ENCODE measurements at regions not wholly inside any gene's neighbourhood (a gene's known extent, or its start where the extent isn't known, plus 50 kb on each side); places are given as distances from the start of the nearest gene placed in this dataset.

GRCh38 chr16:49089039-49089438 is 192.6 kb downstream of the CBLN1 start:
- no peak for TF ChIP-seq EP300 (IDR thresholded peaks at IDR 0.05)
- no peak for TF ChIP-seq CTCF (IDR thresholded peaks at IDR 0.05)
- TF ChIP-seq POLR2A (IDR thresholded peaks at IDR 0.05) = no peak

Measured in ovary (tissue), 3 donors.